Natural killer cell (primary cell): ENCODE measurements at regions not wholly inside any gene's neighbourhood (a gene's known extent, or its start where the extent isn't known, plus 50 kb on each side); places are given as distances from the start of the nearest gene placed in this dataset.

Source experiments
- ATAC-seq, 3 donors: fragments of 150-1000 bp in 2 of 3; fragments of 200-7000 bp in 1 of 3; cut with Tn5 transposase; 1 replicate in 1 of 3; 2 replicates in 2 of 3; pipeline ENCODE4 v1.10.0; 2021; ENCODE audit warnings: mild to moderate bottlenecking in 2 of 3, moderate library complexity in 2 of 3
- DNase-seq, 2 donors: peaks; one replicate each; pipeline versions ENCODE4 v3.0.0 to v3.0.0-alpha.2; 2013 to 2021; ENCODE audit warnings: mixed read lengths in 1 of 2
- H3K27ac ChIP-seq: one replicate; pipeline ENCODE4 v1.5.1; 2013; ENCODE audit warnings: mild to moderate bottlenecking, low read length
- H3K27me3 ChIP-seq: one replicate; pipeline ENCODE4 v1.6.1; 2013; ENCODE audit warnings: low read length; ENCODE audit not compliant: control insufficient read depth, insufficient read depth
- H3K36me3 ChIP-seq: one replicate; pipeline ENCODE4 v1.6.1; 2013; ENCODE audit warnings: low read length; ENCODE audit not compliant: control insufficient read depth, insufficient read depth
- H3K4me1 ChIP-seq: one replicate; pipeline ENCODE4 v1.6.1; 2013; ENCODE audit warnings: low read length; ENCODE audit not compliant: control insufficient read depth, insufficient read depth
- H3K4me3 ChIP-seq: one replicate; pipeline ENCODE4 v1.5.1; 2013; ENCODE audit warnings: low read length
- H3K9me3 ChIP-seq: one replicate; pipeline ENCODE4 v1.6.1; 2013; ENCODE audit warnings: low read length; ENCODE audit not compliant: control insufficient read depth, insufficient read depth
- H3K27ac Mint-ChIP-seq, 2 donors: one replicate each; pipeline ENCODE4 v1.8.0; 2022; ENCODE audit warnings: mild to moderate bottlenecking in 2 of 2, mixed read lengths in 2 of 2, moderate library complexity in 1 of 2
- H3K27me3 Mint-ChIP-seq, 2 donors: one replicate each; pipeline ENCODE4 v1.8.0; 2022; ENCODE audit warnings: low read depth in 2 of 2, mixed read lengths in 2 of 2
- H3K36me3 Mint-ChIP-seq: one replicate; pipeline ENCODE4 v1.8.0; 2022; ENCODE audit warnings: mixed read lengths
- H3K4me1 Mint-ChIP-seq, 2 donors: one replicate each; pipeline ENCODE4 v1.8.0; 2022; ENCODE audit warnings: mixed read lengths in 2 of 2
- H3K4me3 Mint-ChIP-seq: one replicate; pipeline ENCODE4 v1.8.0; 2022; ENCODE audit warnings: mild to moderate bottlenecking, moderate library complexity, mixed read lengths
- H3K9me3 Mint-ChIP-seq, 2 donors: one replicate each; pipeline ENCODE4 v1.8.0; 2022; ENCODE audit warnings: mixed read lengths in 2 of 2
- CTCF ChIP-seq: fragments of 200-600 bp; IDR thresholded peaks from one replicate; pipeline ENCODE4 v1.8.0; 2022; ENCODE audit warnings: antibody characterized with exemption
- WGBS: methylation state at CpG from one replicate; pipeline ENCODE4 v1.1.7; 2013; ENCODE audit warnings: missing lambda C conversion rate; ENCODE audit not compliant: insufficient coverage; 5-methylcytosine and 5-hydroxymethylcytosine counted together
- intact Hi-C: fragments of 100-400 bp; cut with micrococcal nuclease; formaldehyde crosslinking; loops from one replicate; pipeline ENCODE4 v1.14.2; 2022

GRCh38 chr2:173835726-173836125, 129.4 kb downstream of the SP3 start:
- Mint-ChIP-seq H3K9me3 (no peaks in the 10 kb centered on the region), H3K4me1 (no peaks in the 10 kb centered on the region), H3K27ac (no peak overlapping the region), H3K4me3 (no peak overlapping the region), H3K36me3 (no peaks in the 10 kb centered on the region), H3K27me3 (peaks cover 0 to 7% of the 10 kb centered on the region in 2 donors)
- Histone ChIP-seq H3K27ac (no peak overlapping the region), H3K27me3 (peaks cover under 1% of the 10 kb centered on the region), H3K4me1 (no peaks in the 10 kb centered on the region), H3K4me3 (no peak overlapping the region), H3K9me3 (no peaks in the 10 kb centered on the region), H3K36me3 (no peaks in the 10 kb centered on the region)
- WGBS = 92% methylated on average over 1 of the region's 2 CpGs
- no peak for TF ChIP-seq CTCF
- intact Hi-C loops = no loop called here
- no peak for DNase-seq
- no peak for ATAC-seq

GRCh38 chr2:173841110-173841509, 124.1 kb downstream of the SP3 start:
- no peak for TF ChIP-seq CTCF
- no peak overlapping the region for H3K4me3 ChIP-seq
- Mint-ChIP-seq H3K27ac (no peak overlapping the region), H3K4me3 (no peak overlapping the region), H3K9me3 (no peaks in the 10 kb centered on the region), H3K4me1 (no peaks in the 10 kb centered on the region), H3K27me3 (peaks cover 14 to 18% of the 10 kb centered on the region in 2 donors), H3K36me3 (no peaks in the 10 kb centered on the region)
- H3K4me1 ChIP-seq = no peaks in the 10 kb centered on the region
- ATAC-seq (no peak), DNase-seq (no peak)
- intact Hi-C loops = no loop called here
- no peak overlapping the region for H3K27ac ChIP-seq
- peaks cover 2% of the 10 kb centered on the region for H3K27me3 ChIP-seq
- no peaks in the 10 kb centered on the region for H3K36me3 ChIP-seq
- no peaks in the 10 kb centered on the region for H3K9me3 ChIP-seq

- Histone ChIP-seq H3K27me3 (peaks cover 2% of the 10 kb centered on the region), H3K4me3 (no peak overlapping the region), H3K36me3 (no peaks in the 10 kb centered on the region), H3K9me3 (no peaks in the 10 kb centered on the region), H3K27ac (no peak overlapping the region), H3K4me1 (no peaks in the 10 kb centered on the region)
- Mint-ChIP-seq H3K4me3 (no peak overlapping the region), H3K27me3 (peaks cover 16 to 37% of the 10 kb centered on the region in 2 donors), H3K4me1 (no peaks in the 10 kb centered on the region), H3K36me3 (no peaks in the 10 kb centered on the region), H3K27ac (no peak overlapping the region), H3K9me3 (no peaks in the 10 kb centered on the region)
- ATAC-seq (no peak), DNase-seq (no peak)
- no peak for TF ChIP-seq CTCF
- intact Hi-C loops = no loop called here
- 85% methylated on average over 6 of the region's 6 CpGs for WGBS
These were observed 121.6 kb downstream of the SP3 start for GRCh38 chr2:173843526-173843925.

- Mint-ChIP-seq H3K9me3 (no peaks in the 10 kb centered on the region), H3K36me3 (no peaks in the 10 kb centered on the region), H3K27ac (no peak overlapping the region), H3K4me1 (no peaks in the 10 kb centered on the region), H3K27me3 (peaks cover 8 to 33% of the 10 kb centered on the region in 2 donors), H3K4me3 (no peak overlapping the region)
- intact Hi-C loops = no loop called here
- 96% methylated on average over 8 of the region's 9 CpGs for whole genome bisulfite sequencing
- H3K36me3 ChIP-seq = no peaks in the 10 kb centered on the region
- no peak for ATAC-seq
- no peaks in the 10 kb centered on the region for H3K4me1 ChIP-seq
- H3K27me3 ChIP-seq = no peaks in the 10 kb centered on the region
- no peak overlapping the region for H3K27ac ChIP-seq
- no peak overlapping the region for H3K4me3 ChIP-seq
- no peak for DNase-seq
- TF ChIP-seq CTCF = no peak
- no peaks in the 10 kb centered on the region for H3K9me3 ChIP-seq
These were observed 114.0 kb downstream of the SP3 start for GRCh38 chr2:173851141-173851641.
